ENCODE measurements at regions not wholly inside any gene's neighbourhood (a gene's known extent, or its start where the extent isn't known, plus 50 kb on each side); places are given as distances from the start of the nearest gene placed in this dataset.

DNA sequence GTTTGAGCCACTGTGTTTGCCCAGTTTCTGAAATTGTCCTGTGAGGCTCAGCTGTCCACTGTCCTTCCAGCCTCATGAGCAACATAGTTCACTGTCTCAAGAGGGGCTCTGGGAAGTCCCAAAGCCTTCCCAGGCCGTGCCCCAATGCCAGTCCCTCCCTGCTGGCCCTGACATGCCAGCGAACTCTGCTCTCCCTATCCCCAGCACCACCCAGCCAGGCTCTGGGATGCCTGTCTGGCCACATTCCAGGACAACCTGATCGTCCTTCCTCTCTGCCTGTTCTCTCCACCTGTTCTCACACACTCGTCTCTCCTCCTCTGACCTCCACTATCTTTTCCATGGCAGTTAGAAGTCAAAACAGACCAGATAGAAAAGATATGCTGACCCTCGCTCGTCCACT lies 278.0 kb upstream of the ID2 start:
- DNase-seq (ENCODE audit: low read depth) = no peak
- TF ChIP-seq, protein P1, sequence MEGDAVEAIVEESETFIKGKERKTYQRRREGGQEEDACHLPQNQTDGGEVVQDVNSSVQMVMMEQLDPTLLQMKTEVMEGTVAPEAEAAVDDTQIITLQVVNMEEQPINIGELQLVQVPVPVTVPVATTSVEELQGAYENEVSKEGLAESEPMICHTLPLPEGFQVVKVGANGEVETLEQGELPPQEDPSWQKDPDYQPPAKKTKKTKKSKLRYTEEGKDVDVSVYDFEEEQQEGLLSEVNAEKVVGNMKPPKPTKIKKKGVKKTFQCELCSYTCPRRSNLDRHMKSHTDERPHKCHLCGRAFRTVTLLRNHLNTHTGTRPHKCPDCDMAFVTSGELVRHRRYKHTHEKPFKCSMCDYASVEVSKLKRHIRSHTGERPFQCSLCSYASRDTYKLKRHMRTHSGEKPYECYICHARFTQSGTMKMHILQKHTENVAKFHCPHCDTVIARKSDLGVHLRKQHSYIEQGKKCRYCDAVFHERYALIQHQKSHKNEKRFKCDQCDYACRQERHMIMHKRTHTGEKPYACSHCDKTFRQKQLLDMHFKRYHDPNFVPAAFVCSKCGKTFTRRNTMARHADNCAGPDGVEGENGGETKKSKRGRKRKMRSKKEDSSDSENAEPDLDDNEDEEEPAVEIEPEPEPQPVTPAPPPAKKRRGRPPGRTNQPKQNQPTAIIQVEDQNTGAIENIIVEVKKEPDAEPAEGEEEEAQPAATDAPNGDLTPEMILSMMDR (IDR thresholded peaks at IDR 0.05; ENCODE audit: low read length, missing control alignments) = no peak
- H3K4me3 ChIP-seq (replicated peaks; ENCODE audit: low read depth, low read length) = no peak overlapping the region

DNA sequence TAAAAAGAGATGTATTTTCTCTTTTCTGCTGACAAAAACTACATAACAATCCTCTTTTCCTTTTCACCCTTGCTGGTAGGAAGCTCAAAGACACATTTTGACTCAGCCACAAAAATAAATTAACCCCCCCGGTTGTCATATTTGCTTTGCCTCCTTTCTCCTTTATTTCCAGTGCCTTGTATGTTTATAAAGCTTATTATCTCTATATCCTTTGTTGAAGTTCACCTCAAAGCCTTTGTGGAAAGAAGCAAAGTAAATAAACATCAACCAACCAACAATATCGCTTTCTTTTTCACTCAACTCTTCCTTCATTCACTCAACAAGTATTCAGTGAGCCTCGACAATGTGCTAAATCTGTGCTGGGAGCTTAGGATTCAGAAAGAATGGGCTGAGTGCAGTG lies 276.5 kb upstream of the ID2 start:
- no peak overlapping the region for H3K4me3 ChIP-seq (replicated peaks; ENCODE audit: low read depth, low read length)
- no peak for DNase-seq (ENCODE audit: low read depth)
- TF ChIP-seq, protein P1 (IDR thresholded peaks at IDR 0.05; ENCODE audit: low read length, missing control alignments) = no peak

DNA sequence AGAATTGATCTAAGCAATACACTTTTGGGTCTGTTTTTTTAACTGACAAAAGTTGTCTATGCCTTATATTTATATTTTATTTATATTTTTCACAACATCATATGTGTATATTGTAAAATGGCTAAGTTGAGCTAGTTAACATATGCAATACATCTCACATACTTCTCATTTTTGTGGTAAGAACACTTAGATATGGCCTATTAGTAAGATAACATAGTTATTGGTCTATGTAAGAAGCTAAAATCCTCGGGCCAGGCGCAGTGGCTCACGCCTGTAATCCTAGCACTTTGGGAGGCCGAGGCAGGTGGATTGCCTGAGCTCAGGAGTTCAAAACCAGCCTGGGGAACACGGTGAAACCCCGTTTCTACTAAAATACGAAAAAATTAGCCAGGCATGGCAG lies 275.6 kb upstream of the ID2 start:
- peak; percentile 8 for DNase-seq (ENCODE audit: low read depth)
- TF ChIP-seq, protein P1 (IDR thresholded peaks at IDR 0.05; ENCODE audit: low read length, missing control alignments) = no peak
- H3K4me3 ChIP-seq (replicated peaks; ENCODE audit: low read depth, low read length) = no peak overlapping the region

DNA sequence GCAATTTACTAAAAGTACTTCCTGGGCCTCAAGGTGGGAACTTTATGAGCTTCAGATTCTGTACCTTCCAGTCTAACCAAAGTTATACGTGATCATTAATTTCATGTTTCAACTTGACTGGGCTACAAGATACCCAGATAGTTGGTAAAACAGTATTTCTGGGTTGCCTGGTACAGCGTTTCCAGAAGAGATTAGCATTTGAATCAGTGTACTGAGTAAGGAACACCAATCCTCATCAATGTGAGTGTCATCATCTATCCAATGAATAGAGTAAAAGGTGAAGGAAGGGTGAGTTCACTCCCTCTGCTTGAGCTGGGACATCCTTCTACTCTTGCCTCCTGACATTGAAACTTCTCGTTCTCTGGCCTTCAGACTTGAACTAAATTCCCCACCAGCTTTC lies 274.5 kb upstream of the ID2 start:
- no peak for DNase-seq (ENCODE audit: low read depth)
- H3K4me3 ChIP-seq (replicated peaks; ENCODE audit: low read depth, low read length) = no peak overlapping the region
- TF ChIP-seq, protein P1 (IDR thresholded peaks at IDR 0.05; ENCODE audit: low read length, missing control alignments) = no peak

DNA sequence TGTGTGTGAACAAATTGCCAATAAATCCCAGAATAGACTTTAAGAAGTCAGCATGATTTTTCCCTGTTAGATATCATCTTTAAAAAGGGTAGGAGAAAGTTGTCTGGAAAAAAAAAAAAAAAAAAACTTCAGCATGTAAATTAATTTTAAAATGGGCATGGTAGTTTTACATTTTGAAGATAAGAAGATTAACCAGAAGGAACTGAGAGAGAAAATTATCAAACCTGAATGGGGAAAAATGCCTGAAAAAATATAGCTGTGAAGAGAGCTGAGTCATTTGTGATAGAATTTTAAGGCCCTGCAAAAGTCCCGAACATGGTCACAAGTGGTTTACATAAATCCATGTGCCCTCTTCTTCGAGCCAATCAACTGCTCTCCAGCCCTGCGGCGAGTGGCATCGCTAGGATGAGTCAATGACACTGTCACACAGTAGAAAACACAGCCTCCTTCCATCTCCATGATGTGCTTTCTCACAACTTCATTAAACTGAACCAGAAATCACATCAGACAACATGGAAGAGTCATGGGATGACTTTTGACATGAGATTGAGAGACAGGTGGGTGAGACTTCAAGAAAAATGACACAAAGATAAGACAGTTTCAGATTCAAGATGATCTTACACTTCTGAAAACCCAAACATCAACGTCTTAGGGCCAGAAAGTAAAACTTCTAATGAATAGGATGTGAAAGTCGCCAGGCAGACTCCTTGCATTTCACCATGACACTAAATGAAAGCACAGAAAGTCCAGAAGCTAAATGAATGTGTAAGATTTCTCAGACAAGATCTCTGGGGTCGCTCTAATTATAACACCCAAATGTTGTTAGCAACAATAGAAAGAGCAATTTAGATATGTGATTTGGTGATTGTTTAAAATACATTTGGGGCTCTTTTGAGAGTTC lies 273.0 kb upstream of the ID2 start:
- DNase-seq (ENCODE audit: low read depth) = no peak
- no peak overlapping the region for H3K4me3 ChIP-seq (replicated peaks; ENCODE audit: low read depth, low read length)
- TF ChIP-seq, protein P1 (IDR thresholded peaks at IDR 0.05; ENCODE audit: low read length, missing control alignments) = no peak

DNA sequence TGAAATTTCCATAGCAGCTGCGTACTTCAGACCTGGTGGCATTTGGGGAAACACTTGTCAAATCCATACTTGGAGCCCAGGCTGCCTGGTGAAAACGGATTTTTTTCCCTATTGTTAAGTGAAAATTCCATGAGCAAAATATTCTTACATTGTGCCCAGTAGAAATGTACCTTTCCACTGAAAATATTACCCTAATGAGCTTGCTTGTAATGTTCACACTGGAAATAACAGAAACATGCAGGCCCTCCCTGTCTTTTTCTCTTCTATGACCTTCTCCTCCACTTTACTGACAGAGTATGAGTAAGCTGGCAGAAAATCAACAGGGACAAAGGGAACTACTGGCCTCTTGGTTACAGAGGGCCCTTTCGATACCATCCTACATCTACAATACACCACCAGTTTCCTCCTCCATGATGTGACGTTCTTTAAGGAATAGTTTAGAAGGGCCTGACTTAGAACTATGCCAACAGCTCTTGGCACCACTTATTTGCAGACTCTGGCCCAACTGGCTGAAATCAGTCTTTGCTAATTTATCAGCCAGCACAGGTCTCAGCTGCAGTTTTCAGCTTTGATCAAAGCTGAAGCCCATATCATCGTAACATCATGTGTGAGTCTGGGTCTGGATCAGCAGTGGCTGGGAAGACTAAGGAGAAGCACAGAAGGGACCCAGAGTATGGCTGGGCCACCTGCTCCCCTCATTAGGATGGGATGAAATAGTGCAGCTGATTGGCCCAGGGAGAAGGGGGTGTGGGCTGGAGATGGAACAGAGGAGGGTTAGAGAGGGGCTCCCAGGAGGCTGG lies 272.2 kb upstream of the ID2 start:
- no peak overlapping the region for H3K4me3 ChIP-seq (replicated peaks; ENCODE audit: low read depth, low read length)
- no peak for DNase-seq (ENCODE audit: low read depth)
- TF ChIP-seq, protein P1 (IDR thresholded peaks at IDR 0.05; ENCODE audit: low read length, missing control alignments) = no peak

Measured in fibroblast of pulmonary artery (primary cell).